HepG2 (cell line): ENCODE measurements at regions not wholly inside any gene's neighbourhood (a gene's known extent, or its start where the extent isn't known, plus 50 kb on each side); places are given as distances from the start of the nearest gene placed in this dataset.
A peak's percentile ranks its signal among the peaks of the same experiment; 100 is the strongest.

Experiments
- ATAC-seq: fragments of 200-7000 bp; cut with Tn5 transposase; 3 replicates; pipeline ENCODE4 v1.9.1; 2020; ENCODE audit warnings: mild to moderate bottlenecking, moderate library complexity
- BruUV-seq: library from RNA; stranded (reverse); fragments of 400-500 nt; replicated peaks from 2 replicates; lab custom pipeline; 2021; lab: Mats Ljungman, UMichigan
- CTCF ChIA-PET: fragments of 300-600 bp; formaldehyde crosslinking; extraction: SDS; loops from one replicate; lab custom pipeline; 2021; ENCODE audit warnings: low total read pairs, inconsistent platforms, low intra/inter-chr PET ratio; lab: Yijun Ruan, JAX
- POLR2A ChIA-PET: fragments of 350-600 bp; sonication (Branson Sonifier 250); formaldehyde crosslinking; loops from one replicate; lab custom pipeline; 2020; ENCODE audit warnings: antibody characterized with exemption, inconsistent platforms; lab: Yijun Ruan, JAX
- DNase-seq: peaks from one replicate; pipeline ENCODE4 v3.0.0-alpha.2; 2015; ENCODE audit warnings: low spot score
- FAIRE-seq: peaks from 3 replicates; lab custom pipeline; 2011; peaks lifted over from hg19 to GRCh38; lab: Jason Lieb, UNC
- H2AFZ ChIP-seq: one replicate; pipeline ENCODE4 v1.6.1; 2011; ENCODE audit warnings: low read length, inconsistent platforms
- H3K27ac ChIP-seq: fragments of 300-600 bp; 3 replicates; pipeline ENCODE4 v1.8.0; 2011; ENCODE audit warnings: mixed run types, mild to moderate bottlenecking, mixed read lengths, low read length, inconsistent platforms; ENCODE audit not compliant: insufficient read depth; ENCODE audit errors: extremely low read length
- H3K27me3 ChIP-seq, 2 experiments: fragments of 200-600 bp in 1 of 2; 2 replicates in 1 of 2; 3 replicates in 1 of 2; pipeline versions ENCODE4 v1.6.0 to v1.8.0; 2011; ENCODE audit warnings: low read length in 2 of 2, mild to moderate bottlenecking in 2 of 2, moderate library complexity in 2 of 2, inconsistent platforms in 1 of 2; ENCODE audit not compliant: insufficient read depth in 2 of 2, control insufficient read depth in 1 of 2
- H3K36me3 ChIP-seq, 2 experiments: fragments of 200-600 bp in 1 of 2; replicated peaks in 1 of 2; 2 replicates in 1 of 2; 3 replicates in 1 of 2; pipeline versions ENCODE4 v1.5.1 to v1.8.0; 2011; ENCODE audit warnings: low read length in 2 of 2, inconsistent platforms in 1 of 2; ENCODE audit not compliant: insufficient read depth in 2 of 2, control insufficient read depth in 1 of 2
- H3K4me1 ChIP-seq: 2 replicates; pipeline ENCODE4 v1.5.1; 2012; ENCODE audit warnings: low read length, inconsistent platforms; ENCODE audit not compliant: insufficient read depth
- H3K4me2 ChIP-seq: 2 replicates; pipeline ENCODE4 v1.6.0; 2011; ENCODE audit warnings: low read depth, low read length, inconsistent platforms
- H3K4me3 ChIP-seq, 3 experiments: fragments of 200-600 bp in 1 of 3; sonication (generic), shearing (Covaris generic) in 1 of 3; replicated peaks in 1 of 3; 2 replicates each; pipeline ENCODE4 v1.5.1; 2011 to 2016; ENCODE audit warnings: low read length in 3 of 3, inconsistent platforms in 2 of 3, low read depth in 2 of 3, mild to moderate bottlenecking in 2 of 3, control low read depth in 1 of 3, mixed read lengths in 1 of 3; ENCODE audit not compliant: insufficient read depth in 1 of 3
- H3K79me2 ChIP-seq: one replicate; pipeline ENCODE4 v1.6.1; 2011; ENCODE audit warnings: low read length, inconsistent platforms; ENCODE audit not compliant: insufficient read depth
- H3K9ac ChIP-seq: 2 replicates; pipeline ENCODE4 v1.6.0; 2011; ENCODE audit warnings: mild to moderate bottlenecking, low read depth, low read length, inconsistent platforms; ENCODE audit not compliant: insufficient read depth
- H3K9me3 ChIP-seq: 2 replicates; pipeline ENCODE4 v1.5.1; 2012; ENCODE audit warnings: mild to moderate bottlenecking, low read length
- H4K20me1 ChIP-seq: 2 replicates; pipeline ENCODE4 v1.6.0; 2011; ENCODE audit warnings: inconsistent platforms, mild to moderate bottlenecking, low read length, moderate library complexity; ENCODE audit not compliant: insufficient read depth
- DNMT3B ChIP-seq: conservative IDR thresholded peaks from 2 replicates; pipeline ENCODE4 v1.6.1; 2016; ENCODE audit warnings: missing biosample characterization, control low read depth
- DPF2 ChIP-seq: sonication (generic); formaldehyde crosslinking; IDR thresholded peaks from 2 replicates; pipeline ENCODE4 v1.4.0; 2020; ENCODE audit warnings: mild to moderate bottlenecking, low read depth, missing genetic modification reagents, borderline replicate concordance
- KDM3A ChIP-seq: IDR thresholded peaks from 2 replicates; pipeline ENCODE4 v1.6.1; 2018; ENCODE audit warnings: low read depth, missing compliant biosample characterization
- TBX2 ChIP-seq: sonication (generic); formaldehyde crosslinking; IDR thresholded peaks from 2 replicates; pipeline ENCODE4 v1.5.0; 2020; ENCODE audit warnings: missing genetic modification reagents, mild to moderate bottlenecking, borderline replicate concordance
- ZMAT3 ChIP-seq: sonication (generic); formaldehyde crosslinking; conservative IDR thresholded peaks from 2 replicates; pipeline ENCODE4 v1.7.0; 2021; ENCODE audit warnings: missing genetic modification reagents
- ZMYM4 ChIP-seq: sonication (generic); formaldehyde crosslinking; IDR thresholded peaks from 2 replicates; pipeline ENCODE4 v1.8.1; 2023; ENCODE audit warnings: mild to moderate bottlenecking, missing genetic modification reagents
- ZNF7 ChIP-seq: IDR thresholded peaks from 2 replicates; pipeline ENCODE4 v1.6.1; 2016; ENCODE audit warnings: missing biosample characterization, missing genetic modification reagents
- WGBS: methylation state at CpG from one replicate; pipeline ENCODE4 v1.1.6; 2017; ENCODE audit warnings: low lambda C conversion rate; 5-methylcytosine and 5-hydroxymethylcytosine counted together
- in situ Hi-C: cut with HindIII; loops from 2 replicates; pipeline ENCODE4 v1.10.0; 2017; ENCODE audit warnings: low pct_unique_long_range_greater_than_20kb; ENCODE audit not compliant: extremely low pct_ligation_motif_present
- intact Hi-C: fragments of 100-400 bp; cut with micrococcal nuclease; formaldehyde crosslinking; loops from one replicate; pipeline ENCODE4 v1.10.0; 2022; ENCODE audit not compliant: unreplicated experiment
- TF ChIP-seq, protein P1 (sequence below): sonication (generic); formaldehyde crosslinking; IDR thresholded peaks from 2 replicates; pipeline ENCODE4 v1.5.1; 2020; ENCODE audit warnings: mild to moderate bottlenecking, missing genetic modification reagents, moderate library complexity
- TF ChIP-seq, protein P2 (sequence below): sonication (generic); formaldehyde crosslinking; IDR thresholded peaks from 2 replicates; pipeline ENCODE4 v1.5.0; 2020; ENCODE audit warnings: mild to moderate bottlenecking, missing genetic modification reagents

DNA sequence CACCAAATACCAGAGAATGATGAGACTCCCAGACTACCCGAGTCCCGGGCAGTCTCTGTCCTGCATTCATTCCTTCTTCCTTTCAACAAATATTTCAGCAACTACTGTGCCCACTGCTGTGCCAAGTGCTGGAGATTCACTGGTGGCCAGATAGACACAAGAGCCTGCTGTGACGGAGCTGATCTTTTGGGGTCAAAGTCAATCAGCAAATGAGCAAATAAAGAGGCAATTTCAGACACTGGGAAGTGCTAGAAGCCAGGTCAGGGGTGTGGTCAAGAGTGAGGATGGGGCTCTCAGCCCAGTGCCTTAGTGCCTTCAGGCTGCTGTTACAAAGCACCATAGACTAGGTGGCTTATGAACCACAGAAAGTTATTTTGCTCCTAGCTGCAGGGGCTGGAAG lies 104.9 kb upstream of the IQSEC1 start:
- peaks cover 5% of the 10 kb centered on the region; the same call in 1 of the 2 replicates for H3K9me3 ChIP-seq
- POLR2A ChIA-PET: no interaction called here
- no peaks in the 10 kb centered on the region for H3K27me3 ChIP-seq
- no peaks in the 10 kb centered on the region; the same call in 1 of the 2 replicates for H4K20me1 ChIP-seq
- H3K36me3 ChIP-seq: no peaks in the 10 kb centered on the region
- in situ Hi-C loops: no loop called here
- H2AFZ ChIP-seq: no peak overlapping the region
- H3K79me2 ChIP-seq: peaks cover 7% of the 10 kb centered on the region
- H3K4me1 ChIP-seq: peaks cover 13% of the 10 kb centered on the region
- 0 out of 2 replicates have a peak, but pooled peaks have one; percentile 18 for TF ChIP-seq TBX2 (CRISPR knock-in tag)
- TF ChIP-seq KDM3A (CRISPR knock-in tag): no peak
- TF ChIP-seq ZNF7 (CRISPR knock-in tag): peak; percentile 48; the same call in 1 of the 2 replicates
- TF ChIP-seq, all 625 proteins: peak for 2
- no TSS peak for BruUV-seq
- no peak overlapping the region for H3K4me2 ChIP-seq
- H3K27ac ChIP-seq: no peak overlapping the region
- ATAC-seq (peak; percentile 49), DNase-seq (no peak), FAIRE-seq (no peak)
- WGBS: 86% methylated on average over 3 of the region's 3 CpGs
- H3K9ac ChIP-seq: no peak overlapping the region
- intact Hi-C loops: no loop called here
- CTCF ChIA-PET: no interaction called here
- no peak overlapping the region for H3K4me3 ChIP-seq

DNA sequence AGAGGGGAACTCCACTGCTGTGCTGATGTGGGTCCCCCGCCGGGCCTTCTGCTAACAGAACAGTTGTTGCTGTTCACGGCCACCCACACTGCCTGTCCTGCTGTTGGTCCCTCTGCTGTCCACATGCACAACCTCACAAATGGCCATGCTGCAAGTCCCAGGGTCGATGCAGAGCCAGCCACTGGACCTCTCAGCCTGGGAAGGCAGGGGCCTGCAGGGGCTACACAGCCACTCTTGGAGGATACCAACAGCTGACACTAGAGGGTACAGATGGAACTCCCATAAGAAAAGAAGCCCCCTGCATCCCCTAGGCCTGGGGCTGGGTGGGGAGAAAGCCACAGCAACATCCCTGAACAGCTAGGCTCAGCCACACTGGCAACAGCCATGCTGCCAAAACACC lies 104.4 kb upstream of the IQSEC1 start:
- H3K9me3 ChIP-seq: peaks cover 5% of the 10 kb centered on the region; the same call in 1 of the 2 replicates
- DNase-seq (no peak), ATAC-seq (peak; percentile 16; the same call in 2 of the 3 replicates), FAIRE-seq (no peak)
- POLR2A ChIA-PET: no interaction called here
- in situ Hi-C loops (no loop called here), intact Hi-C loops (no loop called here)
- BruUV-seq: no TSS peak
- H3K4me2 ChIP-seq: no peak overlapping the region
- H3K4me3 ChIP-seq: no peak overlapping the region
- TF ChIP-seq DPF2 (CRISPR knock-in tag): no peak
- TF ChIP-seq ZMAT3: no peak
- TF ChIP-seq, protein P1, sequence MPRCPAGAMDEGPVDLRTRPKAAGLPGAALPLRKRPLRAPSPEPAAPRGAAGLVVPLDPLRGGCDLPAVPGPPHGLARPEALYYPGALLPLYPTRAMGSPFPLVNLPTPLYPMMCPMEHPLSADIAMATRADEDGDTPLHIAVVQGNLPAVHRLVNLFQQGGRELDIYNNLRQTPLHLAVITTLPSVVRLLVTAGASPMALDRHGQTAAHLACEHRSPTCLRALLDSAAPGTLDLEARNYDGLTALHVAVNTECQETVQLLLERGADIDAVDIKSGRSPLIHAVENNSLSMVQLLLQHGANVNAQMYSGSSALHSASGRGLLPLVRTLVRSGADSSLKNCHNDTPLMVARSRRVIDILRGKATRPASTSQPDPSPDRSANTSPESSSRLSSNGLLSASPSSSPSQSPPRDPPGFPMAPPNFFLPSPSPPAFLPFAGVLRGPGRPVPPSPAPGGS (CRISPR knock-in tag): no peak
- TF ChIP-seq ZMYM4 (CRISPR knock-in tag): no peak
- TF ChIP-seq, protein P2, sequence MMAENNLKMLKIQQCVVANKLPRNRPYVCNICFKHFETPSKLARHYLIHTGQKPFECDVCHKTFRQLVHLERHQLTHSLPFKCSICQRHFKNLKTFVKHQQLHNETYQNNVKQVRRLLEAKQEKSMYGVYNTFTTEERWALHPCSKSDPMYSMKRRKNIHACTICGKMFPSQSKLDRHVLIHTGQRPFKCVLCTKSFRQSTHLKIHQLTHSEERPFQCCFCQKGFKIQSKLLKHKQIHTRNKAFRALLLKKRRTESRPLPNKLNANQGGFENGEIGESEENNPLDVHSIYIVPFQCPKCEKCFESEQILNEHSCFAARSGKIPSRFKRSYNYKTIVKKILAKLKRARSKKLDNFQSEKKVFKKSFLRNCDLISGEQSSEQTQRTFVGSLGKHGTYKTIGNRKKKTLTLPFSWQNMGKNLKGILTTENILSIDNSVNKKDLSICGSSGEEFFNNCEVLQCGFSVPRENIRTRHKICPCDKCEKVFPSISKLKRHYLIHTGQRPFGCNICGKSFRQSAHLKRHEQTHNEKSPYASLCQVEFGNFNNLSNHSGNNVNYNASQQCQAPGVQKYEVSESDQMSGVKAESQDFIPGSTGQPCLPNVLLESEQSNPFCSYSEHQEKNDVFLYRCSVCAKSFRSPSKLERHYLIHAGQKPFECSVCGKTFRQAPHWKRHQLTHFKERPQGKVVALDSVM (CRISPR knock-in tag): no peak
- no peak for TF ChIP-seq DNMT3B (CRISPR knock-in tag)
- H3K9ac ChIP-seq: no peak overlapping the region
- no peak overlapping the region for H2AFZ ChIP-seq
- peaks cover 7% of the 10 kb centered on the region for H3K79me2 ChIP-seq
- CTCF ChIA-PET: no interaction called here
- H3K36me3 ChIP-seq: no peaks in the 10 kb centered on the region
- H4K20me1 ChIP-seq: no peaks in the 10 kb centered on the region; the same call in 1 of the 2 replicates
- 100% methylated on average over 1 of the region's 4 CpGs for WGBS
- no peaks in the 10 kb centered on the region for H3K27me3 ChIP-seq
- H3K4me1 ChIP-seq: peaks cover 13% of the 10 kb centered on the region
- no peak overlapping the region for H3K27ac ChIP-seq
